ENCODE measurements at regions not wholly inside any gene's neighbourhood (a gene's known extent, or its start where the extent isn't known, plus 50 kb on each side); places are given as distances from the start of the nearest gene placed in this dataset.

GRCh38 chr9:13410566-13411031 lies 131.1 kb upstream of the MPDZ start:
- no peak for DNase-seq (ENCODE audit: insufficient read length, low spot score, missing footprints)
- no peak overlapping the region for H3K27ac ChIP-seq (ENCODE audit: low read depth, low read length)
- H3K4me2 ChIP-seq (ENCODE audit: insufficient read depth, low read length), result no peak overlapping the region
- H3K27me3 ChIP-seq (ENCODE audit: insufficient read depth, low read length), result no peaks in the 10 kb centered on the region
- no peak overlapping the region for H2AFZ ChIP-seq (ENCODE audit: low read length)
- no peak overlapping the region for H3K4me3 ChIP-seq (ENCODE audit: insufficient read depth, low read length)
- no peak for TF ChIP-seq CTCF (IDR thresholded peaks at IDR 0.05; ENCODE audit: extremely low read depth, low read depth, low read length)
- no peaks in the 10 kb centered on the region for H3K36me3 ChIP-seq (ENCODE audit: insufficient read depth, low read length)
- H3K4me1 ChIP-seq (ENCODE audit: insufficient read depth, low read length), result no peaks in the 10 kb centered on the region
- no peaks in the 10 kb centered on the region for H4K20me1 ChIP-seq (ENCODE audit: insufficient read depth, low read length)
- no peaks in the 10 kb centered on the region for H3K79me2 ChIP-seq (ENCODE audit: insufficient read depth, low read length)
- no peaks in the 10 kb centered on the region for H3K9me3 ChIP-seq (ENCODE audit: low read depth, low read length)

- H3K27ac ChIP-seq (ENCODE audit: low read depth, low read length), result no peak overlapping the region
- H4K20me1 ChIP-seq (ENCODE audit: insufficient read depth, low read length), result no peaks in the 10 kb centered on the region
- no peak overlapping the region for H2AFZ ChIP-seq (ENCODE audit: low read length)
- peaks cover 5% of the 10 kb centered on the region for H3K4me1 ChIP-seq (ENCODE audit: insufficient read depth, low read length)
- TF ChIP-seq CTCF (IDR thresholded peaks at IDR 0.05; ENCODE audit: extremely low read depth, low read depth, low read length), result no peak
- H3K4me2 ChIP-seq (ENCODE audit: insufficient read depth, low read length), result no peak overlapping the region
- no peak overlapping the region for H3K4me3 ChIP-seq (ENCODE audit: insufficient read depth, low read length)
- H3K79me2 ChIP-seq (ENCODE audit: insufficient read depth, low read length), result no peaks in the 10 kb centered on the region
- no peaks in the 10 kb centered on the region for H3K27me3 ChIP-seq (ENCODE audit: insufficient read depth, low read length)
- DNase-seq (ENCODE audit: insufficient read length, low spot score, missing footprints), result no peak
- no peaks in the 10 kb centered on the region for H3K9me3 ChIP-seq (ENCODE audit: low read depth, low read length)
- no peaks in the 10 kb centered on the region for H3K36me3 ChIP-seq (ENCODE audit: insufficient read depth, low read length)
Measured at GRCh38 chr9:13397661-13398060, 118.2 kb upstream of the MPDZ start.

DNA sequence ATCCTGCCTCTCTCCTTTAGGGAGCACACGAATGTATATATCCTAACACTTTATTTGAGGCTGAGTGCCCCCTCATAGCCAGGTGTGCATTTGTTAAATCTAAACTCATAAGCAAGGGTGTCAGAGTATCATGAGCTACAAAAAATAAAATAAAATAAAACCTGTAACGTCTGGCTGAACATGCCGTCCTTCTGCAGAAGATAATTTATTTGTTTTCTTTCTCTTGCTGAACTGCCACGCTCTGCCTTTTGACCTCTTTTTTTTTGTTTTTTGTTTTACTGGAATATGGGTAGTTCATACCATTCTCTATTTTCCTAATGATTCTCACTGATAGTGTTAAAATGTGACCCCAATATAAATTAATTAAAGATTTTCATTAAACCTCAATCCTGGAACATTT lies 117.7 kb upstream of the MPDZ start:
- Histone ChIP-seq H2AFZ (ENCODE audit: low read length) (no peak overlapping the region), H3K4me3 (ENCODE audit: insufficient read depth, low read length) (no peak overlapping the region), H3K36me3 (ENCODE audit: insufficient read depth, low read length) (no peaks in the 10 kb centered on the region), H3K9me3 (ENCODE audit: low read depth, low read length) (no peaks in the 10 kb centered on the region), H3K4me2 (ENCODE audit: insufficient read depth, low read length) (no peak overlapping the region), H4K20me1 (ENCODE audit: insufficient read depth, low read length) (no peaks in the 10 kb centered on the region), H3K27ac (ENCODE audit: low read depth, low read length) (no peak overlapping the region), H3K4me1 (ENCODE audit: insufficient read depth, low read length) (peaks cover 5% of the 10 kb centered on the region), H3K27me3 (ENCODE audit: insufficient read depth, low read length) (no peaks in the 10 kb centered on the region), H3K79me2 (ENCODE audit: insufficient read depth, low read length) (no peaks in the 10 kb centered on the region)
- TF ChIP-seq CTCF (IDR thresholded peaks at IDR 0.05; ENCODE audit: extremely low read depth, low read depth, low read length), result no peak
- DNase-seq (ENCODE audit: insufficient read length, low spot score, missing footprints), result no peak

GRCh38 chr9:13396418-13396817 lies 116.9 kb upstream of the MPDZ start:
- Histone ChIP-seq H3K4me2 (ENCODE audit: insufficient read depth, low read length) (no peak overlapping the region), H3K4me1 (ENCODE audit: insufficient read depth, low read length) (peaks cover 5% of the 10 kb centered on the region), H3K36me3 (ENCODE audit: insufficient read depth, low read length) (no peaks in the 10 kb centered on the region), H3K27me3 (ENCODE audit: insufficient read depth, low read length) (no peaks in the 10 kb centered on the region), H3K9me3 (ENCODE audit: low read depth, low read length) (no peaks in the 10 kb centered on the region), H3K4me3 (ENCODE audit: insufficient read depth, low read length) (no peak overlapping the region), H3K27ac (ENCODE audit: low read depth, low read length) (no peak overlapping the region), H2AFZ (ENCODE audit: low read length) (no peak overlapping the region), H3K79me2 (ENCODE audit: insufficient read depth, low read length) (no peaks in the 10 kb centered on the region), H4K20me1 (ENCODE audit: insufficient read depth, low read length) (no peaks in the 10 kb centered on the region)
- no peak for TF ChIP-seq CTCF (IDR thresholded peaks at IDR 0.05; ENCODE audit: extremely low read depth, low read depth, low read length)
- no peak for DNase-seq (ENCODE audit: insufficient read length, low spot score, missing footprints)

All from osteoblast (primary cell).